ENCODE measurements at regions not wholly inside any gene's neighbourhood (a gene's known extent, or its start where the extent isn't known, plus 50 kb on each side); places are given as distances from the start of the nearest gene placed in this dataset.
"Not testable (repeated sequence)": the region's sequence is repeated elsewhere in the genome, so short reads cannot be mapped to it uniquely, and the experiment has no call there.

DNA sequence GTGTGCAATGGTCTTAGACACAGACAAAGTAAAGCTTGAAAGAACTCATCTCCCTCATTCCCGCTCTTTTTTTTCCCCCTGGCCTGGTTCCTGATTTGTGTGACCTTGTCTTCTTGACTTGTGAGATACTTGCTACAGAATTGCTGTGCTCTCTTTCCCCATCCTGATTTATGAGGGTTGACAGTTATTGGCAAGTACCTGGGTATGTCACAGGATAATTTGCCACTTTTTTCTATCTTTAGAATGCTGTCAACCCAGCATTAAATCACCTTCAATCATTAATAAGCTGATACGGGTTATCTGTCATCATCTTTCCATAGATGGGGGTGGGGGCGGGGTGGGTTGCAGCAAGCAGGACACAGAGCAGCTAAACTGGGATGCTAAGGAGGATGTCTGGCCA, 144.4 kb upstream of the PRICKLE1 start:
- DNase-seq = no peak

DNA sequence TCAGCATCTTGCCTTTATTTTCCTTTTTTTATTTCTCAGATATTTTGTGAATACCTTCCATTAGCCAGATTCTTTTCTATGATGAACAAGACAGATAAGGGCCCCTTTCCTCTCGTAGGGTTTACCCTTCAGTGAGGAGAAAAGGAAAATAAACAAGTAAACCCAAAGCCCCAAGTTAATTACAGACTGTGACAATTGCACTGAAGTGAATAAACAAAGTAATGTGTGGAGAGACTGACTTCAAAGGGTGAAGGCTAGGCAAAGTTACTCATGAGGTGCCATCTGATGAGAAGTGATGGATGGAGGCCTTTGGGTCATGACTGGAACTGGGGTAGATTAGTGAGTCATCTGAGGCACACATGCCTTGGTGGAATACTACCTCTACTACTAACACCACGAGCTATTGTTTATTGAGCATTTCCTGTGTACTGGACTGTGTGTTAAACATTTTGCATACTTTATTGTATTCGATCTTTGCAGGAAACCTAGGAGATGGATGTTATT, 143.4 kb upstream of the PRICKLE1 start:
- DNase-seq = no peak

DNA sequence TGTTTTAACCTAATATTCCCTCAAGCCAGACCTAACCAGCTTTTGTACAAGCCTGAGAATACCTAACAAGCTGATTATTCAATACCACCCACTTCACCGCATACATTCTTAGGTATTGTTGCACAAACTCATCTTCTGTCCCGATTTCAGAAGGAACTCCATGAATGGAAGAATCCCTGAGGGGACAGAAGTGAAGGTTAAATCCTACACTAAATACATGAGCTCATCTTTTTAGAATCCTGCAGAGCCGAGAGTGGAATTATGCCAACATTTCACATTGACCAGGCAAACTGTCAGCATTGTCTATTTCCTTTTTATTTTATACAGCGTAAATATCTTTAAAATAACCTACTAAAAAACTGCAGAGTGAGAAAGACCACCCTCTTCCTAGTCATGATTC, 140.7 kb upstream of the PRICKLE1 start:
- no peak for DNase-seq

DNA sequence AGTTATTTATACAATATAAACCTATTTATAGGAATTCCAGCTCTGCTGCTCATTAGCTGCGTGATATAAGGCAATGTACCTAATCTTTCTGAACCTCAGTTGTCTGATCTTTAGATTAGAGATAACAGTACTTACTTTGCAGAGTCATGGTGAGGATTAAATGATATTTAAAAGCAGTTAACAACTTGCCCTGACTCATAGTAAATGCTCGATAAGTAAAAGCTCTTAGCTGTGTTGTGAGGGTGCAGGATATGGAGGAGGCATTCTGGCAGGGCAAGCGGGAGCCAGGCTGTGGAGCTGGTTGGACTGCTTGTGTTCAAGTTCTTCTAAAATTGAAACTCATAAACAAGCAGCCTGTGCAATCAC, 140.0 kb upstream of the PRICKLE1 start:
- DNase-seq = no peak

DNA sequence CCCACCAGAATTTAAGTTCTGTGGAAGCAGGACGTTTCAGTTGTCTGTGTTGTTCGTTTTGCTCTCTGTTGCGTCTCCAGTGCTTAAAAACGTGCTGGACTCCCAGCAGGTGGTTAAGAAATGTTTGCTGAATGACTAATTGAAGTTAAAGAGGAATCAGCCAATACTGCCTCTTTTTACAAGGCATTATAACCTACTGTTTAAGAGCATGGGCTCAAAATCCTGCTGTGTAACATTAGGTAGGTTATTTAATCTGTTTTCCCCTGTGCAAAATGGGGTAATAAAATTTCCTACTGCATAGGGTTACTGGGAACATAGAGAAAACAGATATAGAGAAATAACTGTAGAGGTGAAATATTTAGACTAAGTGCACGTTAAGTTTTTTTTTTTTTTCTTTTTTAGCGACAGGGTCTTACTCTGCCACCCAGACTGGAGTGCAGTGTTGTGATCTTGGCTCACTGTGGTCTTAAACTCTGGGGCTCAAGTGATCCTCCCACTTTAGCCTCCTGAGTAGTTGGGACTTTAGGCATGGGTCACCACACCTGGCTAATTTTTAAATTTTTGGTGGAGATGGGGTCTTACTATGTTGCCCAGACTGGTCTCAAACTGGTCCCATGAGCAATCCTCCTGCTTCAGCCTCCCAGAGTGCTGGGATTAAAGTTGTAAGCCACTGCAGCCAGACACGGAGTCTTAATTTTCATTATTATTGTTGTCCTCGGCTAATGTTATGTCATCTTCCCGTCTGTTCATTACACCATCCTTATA, 139.4 kb upstream of the PRICKLE1 start:
- no peak for DNase-seq

DNA sequence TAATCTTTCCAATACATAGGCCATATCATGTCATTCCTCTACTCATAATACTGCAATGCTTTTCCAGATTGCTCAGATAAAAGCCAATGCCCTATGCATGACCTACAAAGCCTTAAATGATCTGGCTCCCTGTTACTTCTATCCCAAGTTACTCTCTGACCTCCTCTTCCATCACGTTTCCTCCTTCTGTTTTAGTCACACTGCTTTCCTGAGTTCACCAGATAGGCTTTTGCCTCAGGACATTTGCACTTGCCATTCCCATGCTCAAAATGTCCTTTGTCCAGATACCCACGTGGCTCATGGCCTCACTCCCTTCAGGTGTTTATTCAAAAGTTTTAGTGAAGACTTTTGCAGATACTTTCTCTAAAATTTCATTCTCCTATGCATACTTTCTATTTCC, 138.7 kb upstream of the PRICKLE1 start:
- DNase-seq = no peak

DNA sequence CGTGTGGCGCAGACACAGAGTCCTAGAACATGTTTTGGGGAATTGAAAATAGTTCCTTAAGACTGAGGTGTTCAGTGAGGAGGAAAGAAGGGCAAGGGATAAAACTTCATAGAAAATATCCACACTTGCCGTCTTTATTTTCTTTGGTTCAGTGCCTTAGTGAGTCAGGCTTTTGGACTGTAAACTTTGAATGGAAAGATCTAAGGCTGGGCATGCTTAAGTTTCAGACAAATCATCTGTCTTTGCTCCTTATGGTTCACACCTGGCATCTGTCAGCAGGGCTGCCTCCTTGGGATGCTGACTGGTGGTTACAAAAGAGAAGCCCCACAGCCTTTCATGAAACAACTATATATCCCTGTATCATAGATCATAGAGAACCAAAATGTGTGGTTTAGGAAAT, 136.3 kb upstream of the PRICKLE1 start:
- DNase-seq = no peak

DNA sequence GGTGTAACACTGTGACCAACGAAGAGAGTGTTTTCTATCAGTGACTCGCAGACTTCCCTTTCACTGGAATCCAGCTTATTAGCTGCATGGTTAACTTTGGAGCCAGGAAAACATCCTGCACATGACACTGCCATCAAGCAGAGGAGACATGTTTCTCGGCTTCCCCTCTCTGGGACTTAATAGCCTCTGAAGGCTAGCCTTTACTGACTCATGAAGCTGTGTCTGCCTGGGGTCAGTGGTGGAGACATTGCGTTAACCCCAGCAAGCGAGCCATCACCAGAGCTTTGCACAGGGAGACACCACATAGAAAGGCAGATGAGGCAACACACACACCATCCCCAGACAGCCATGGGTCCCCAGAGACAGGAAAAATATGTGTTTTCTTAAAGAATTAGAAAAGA, 126.9 kb upstream of the PRICKLE1 start:
- no peak for DNase-seq

DNA sequence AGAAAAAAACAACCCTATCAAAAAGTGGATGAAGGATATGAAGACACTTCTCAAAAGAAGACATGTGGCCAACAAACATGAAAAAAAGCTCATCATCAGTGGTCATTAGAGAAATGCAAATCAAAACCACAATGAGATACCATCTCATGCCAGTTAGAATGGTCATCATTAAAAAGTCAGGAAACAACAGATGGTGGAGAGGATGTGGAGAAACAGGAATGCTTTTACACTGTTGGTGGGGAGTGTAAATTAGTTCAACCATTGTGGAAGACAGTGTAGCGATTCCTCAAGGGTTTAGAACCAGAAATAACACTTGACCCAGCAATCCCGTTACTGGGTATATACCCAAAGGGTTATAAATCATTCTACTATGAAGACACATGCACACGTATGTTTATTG, 124.0 kb upstream of the PRICKLE1 start:
- not testable (repeated sequence) for DNase-seq

DNA sequence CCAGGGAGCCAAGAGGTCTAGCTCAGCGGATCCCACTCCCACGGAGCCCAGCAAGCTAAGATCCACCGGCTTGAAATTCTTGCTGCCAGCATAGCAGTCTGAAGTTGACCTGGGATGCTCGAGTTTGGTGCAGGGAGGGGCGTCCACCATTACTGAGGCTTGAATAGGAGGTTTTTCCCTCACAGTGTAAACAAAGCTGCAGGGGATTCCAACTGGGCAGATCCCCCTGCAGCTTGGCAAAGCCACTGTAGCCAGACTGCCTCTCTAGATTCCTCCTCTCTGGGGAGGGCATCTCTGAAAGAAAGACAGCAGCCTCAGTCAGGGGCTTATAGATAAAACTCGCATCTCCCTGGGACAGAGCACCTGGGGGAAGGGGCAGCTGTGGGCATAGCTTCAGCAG, 118.8 kb upstream of the PRICKLE1 start:
- not testable (repeated sequence) for DNase-seq

DNA sequence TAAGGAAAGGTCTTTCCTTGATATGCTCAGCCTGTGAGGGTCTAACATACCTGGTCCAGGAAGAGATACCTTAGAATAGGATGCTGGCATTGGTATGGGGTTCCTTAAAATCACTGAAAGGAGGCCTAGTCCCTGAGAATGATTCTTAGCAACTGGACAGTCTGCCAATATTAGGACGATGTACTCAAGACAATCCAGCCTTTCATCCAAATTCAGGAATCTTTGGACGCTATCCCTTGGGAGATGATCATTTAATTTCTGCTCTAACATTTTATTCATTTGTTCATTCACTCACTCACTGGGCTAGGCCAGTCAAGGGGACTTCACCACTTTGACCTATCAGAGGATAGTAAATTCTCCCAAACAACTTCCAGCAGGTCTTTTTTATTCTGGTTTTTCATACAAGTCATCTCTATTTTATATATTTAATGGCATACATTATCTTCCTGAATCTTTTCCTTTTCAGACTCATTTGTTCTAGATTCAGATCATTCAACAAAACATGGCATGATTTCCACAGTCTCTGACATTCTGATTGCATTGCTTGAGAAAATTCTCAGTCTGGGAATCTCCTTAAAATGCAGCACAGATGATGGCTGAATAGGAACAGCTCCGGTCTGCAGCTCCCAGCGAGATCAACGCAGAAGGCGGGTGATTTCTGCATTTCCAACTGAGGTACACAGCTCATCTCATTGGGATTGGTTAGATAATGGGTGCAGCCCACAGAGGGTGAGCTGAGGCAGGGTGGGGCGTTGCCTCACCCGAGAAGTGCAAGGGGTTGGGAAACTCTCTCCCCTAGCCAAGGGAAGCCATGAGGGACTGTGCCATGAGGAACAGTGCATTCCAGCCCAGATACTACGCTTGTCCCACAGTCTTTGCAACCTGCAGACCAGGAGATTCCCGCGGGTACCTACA, 118.0 kb upstream of the PRICKLE1 start:
- peak in 4 of 56 donors; percentile 2 to 13 (median 10) for DNase-seq

DNA sequence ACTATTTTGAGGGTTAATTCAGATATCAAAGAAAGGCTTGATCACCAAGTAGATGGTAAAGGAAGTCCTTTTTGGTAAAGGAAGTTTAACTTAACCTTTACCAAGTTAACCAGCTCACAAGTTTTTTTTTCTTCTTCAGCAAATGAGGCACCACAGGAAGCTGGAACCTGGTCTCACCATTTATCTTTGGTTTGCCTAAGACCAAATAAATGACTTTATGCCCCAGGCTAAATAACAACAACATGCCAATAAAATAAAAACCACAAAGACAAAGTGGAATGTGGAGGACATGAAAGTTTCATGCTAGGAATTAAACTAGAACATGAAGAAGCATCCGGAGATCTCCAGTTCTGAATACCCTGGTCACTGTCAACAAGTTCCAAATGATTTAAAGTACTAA, 116.8 kb upstream of the PRICKLE1 start:
- no peak for DNase-seq

DNA sequence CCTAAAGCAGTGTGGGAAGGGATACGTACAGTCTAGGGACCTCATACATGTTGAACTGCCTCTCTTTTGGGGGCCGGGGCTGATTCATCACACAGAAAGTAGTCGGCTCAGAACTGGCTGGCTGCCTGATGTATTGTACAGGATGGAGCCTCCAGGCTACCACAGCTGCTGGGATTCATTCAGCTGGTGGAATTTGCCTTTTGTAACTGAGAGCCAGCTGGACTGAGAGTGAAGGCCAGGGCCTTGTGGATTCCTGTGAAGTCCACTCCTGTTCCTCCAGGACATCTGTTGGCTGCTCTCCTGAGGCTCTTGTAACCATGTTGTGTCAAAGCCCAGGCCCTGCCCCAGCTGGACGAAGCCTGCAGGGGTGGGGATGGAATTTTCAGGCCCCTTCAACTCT, 116.3 kb upstream of the PRICKLE1 start:
- DNase-seq = peak in 9 of 56 donors; percentile 1 to 31 (median 5)

DNA sequence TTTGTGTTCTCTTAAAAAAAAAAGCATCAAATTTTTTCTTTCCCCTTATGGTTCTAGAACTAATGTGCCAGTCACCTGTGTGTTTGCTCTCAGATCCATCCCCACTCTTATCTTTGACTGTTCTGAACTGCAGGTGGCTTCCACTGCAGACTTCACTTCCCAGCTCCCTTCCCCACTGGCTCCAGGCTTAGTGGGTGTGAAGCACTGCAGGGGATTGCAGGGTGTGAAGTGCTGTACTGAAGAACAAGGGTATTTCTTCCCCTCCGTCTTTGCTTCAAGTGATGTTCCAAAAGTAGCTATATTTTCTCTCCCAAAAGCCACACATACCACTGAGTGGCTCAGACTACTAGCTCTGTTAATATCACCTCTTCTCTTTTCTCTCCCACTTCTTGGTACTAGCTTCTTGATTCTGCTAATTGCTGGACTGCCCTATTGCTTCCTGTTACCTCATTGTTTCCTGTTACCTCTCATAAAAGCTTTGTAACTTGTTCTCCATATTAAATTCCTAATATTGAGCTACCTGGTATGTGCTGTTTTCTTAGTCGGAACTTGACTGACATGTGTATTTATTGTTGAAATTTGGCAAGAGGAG, 115.4 kb upstream of the PRICKLE1 start:
- DNase-seq = no peak

DNA sequence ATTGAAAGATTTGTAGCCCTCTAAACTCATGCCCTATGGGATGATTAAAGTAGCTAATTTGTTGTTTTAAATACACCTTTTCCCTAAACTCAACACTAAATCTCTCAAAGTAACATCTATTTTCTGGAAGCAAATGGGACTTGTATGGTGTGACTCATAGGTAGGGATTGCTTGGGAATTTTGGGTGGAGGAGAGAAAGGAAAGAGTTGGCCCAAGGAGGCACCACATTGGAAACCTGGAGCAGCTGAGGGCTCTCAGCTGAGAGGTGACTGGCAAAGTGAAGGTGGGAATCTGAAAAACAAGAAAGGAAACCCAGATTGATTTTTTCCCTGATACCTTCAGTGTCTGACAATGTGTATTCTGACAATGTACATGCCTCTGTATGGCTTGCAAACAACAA, 114.8 kb upstream of the PRICKLE1 start:
- no peak for DNase-seq

DNA sequence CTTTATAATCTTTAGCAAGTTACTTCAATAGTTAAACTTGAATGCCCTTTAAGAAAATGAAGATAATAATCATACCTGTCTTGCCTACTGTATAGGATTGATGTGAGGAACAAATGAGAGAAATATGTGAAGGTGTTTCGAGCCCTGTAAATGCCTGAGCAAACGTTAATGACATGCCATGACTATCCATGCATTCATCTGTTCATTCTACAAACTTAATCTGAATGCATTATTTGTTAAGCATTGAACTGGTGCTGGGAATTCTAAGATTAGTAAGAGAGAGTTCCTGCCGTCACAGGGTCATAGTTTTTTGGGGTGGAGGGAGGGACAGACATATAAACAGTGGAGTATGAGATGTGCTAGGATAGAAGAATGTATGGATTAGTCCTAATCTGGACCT, 111.5 kb upstream of the PRICKLE1 start:
- DNase-seq = no peak

DNA sequence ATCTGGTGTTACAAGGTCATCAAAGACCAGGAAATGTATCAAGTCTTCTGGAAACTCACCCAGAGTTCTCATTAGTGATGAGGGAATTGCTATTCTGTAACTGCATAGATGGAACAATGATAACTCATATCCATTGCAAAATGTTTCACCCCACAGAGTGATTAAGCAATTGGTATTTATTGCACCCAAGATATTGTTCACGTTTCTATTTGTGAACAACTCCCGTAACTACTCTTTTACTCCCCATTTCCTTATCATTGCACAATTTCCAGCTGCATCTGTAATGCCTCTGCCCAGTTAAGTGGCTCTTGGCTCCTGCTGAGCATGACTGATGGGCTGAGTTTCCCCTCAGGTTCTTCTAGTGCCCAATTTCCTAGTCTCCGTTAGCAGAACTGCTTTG, 108.7 kb upstream of the PRICKLE1 start:
- DNase-seq = no peak

DNA sequence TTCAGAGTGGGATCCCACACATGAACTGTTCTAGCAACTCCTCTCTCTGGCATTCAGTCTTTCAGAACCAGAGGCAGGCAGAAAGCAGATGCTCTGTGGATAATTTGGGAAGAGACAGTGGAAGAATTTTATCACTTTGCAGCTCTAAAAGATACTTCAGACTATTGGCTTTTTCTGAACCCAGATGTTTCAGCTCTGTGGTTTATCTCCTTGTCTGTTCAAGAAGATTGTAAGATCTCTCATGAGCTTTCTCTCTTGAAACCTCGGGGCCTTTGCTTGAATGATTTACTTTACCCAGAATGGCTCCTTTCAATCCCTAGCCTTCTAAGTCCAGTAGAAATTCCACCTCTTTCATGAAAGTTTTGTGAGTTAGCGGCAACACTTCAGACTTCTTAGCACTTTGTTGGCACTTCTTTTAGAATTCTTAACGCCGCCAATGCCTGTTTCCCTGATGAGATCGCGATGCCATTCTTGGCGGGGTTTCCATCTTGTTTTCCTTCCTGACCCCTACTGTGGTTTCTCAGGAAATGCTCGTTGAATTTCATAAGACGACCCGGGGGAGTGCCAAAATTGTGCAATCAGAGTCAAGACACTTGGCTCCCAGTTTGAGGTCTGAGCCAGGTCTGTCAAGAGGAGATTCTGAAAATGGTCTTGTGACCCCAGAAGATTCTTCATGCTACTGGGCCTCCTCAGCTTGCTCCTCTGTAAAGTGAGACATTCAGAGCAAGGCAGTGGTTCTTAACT, 107.0 kb upstream of the PRICKLE1 start:
- no peak for DNase-seq

DNA sequence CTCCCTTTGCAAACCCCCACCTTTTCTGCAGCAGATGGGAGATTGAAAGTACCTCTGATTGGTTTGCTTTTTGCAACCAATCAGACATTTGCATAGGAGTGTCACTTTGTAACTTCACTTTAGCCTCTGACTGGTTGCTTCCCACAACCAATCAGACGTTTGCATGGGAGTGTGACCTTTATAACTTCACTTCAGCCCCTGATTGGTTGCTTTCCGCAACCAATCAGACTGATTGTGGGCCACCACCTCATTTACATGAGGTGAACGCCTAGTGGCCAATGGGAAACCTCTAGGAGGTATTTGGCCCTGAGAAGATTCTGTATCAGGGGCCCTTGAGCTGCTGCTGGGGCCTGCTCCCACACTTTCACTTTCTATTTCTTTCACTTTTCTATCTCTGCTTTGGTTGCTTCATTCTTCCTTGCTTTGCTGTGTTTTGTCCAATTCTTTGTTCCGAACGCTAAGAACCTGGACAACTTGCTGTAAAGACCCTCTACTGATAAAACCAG, 106.0 kb upstream of the PRICKLE1 start:
- no peak for DNase-seq

DNA sequence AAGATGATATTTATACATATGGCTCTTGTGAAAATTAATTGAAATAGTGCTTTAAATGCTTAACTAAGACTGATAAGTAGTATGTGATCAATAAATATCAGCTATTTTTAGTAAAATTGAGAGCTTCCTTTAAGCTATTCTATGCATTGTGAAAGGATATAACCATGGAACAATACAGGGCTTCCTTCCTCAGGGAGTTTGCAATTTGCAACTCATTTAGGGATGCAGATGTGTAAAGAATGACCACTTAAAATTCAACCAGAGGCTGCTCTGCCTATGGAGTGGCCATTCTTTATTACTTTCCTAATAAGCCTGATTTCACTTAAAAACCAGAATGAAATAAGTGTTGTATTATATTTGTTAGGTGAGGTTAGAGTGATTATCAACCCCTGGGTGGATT, 103.2 kb upstream of the PRICKLE1 start:
- no peak for DNase-seq

DNA sequence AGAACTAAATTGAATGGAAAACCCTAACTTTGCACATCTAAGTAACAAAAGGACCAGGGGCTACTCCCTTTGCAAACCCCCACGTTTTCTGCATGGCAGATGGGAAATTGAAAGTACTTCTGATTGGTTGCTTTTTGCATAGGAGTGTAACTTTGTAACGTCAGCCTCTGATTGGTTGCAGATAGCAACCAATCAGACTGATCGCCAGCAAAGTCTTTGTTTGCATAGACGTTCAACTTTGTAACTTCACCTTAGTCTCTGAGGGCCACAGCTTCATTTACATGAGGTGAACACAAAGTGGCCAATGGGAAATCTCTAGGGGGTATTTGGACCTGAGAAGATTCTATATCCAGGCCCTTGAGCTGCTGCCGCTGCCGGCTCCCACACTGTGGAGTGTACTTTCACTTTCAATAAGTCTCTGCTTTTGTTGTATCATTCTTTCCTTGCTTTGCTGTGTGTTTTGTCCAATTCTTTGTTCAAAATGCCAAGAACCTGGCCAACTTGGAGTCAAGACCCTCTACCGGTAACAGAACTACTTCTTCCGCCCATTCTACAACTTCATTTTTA, 102.5 kb upstream of the PRICKLE1 start:
- DNase-seq = no peak

Data from nucleus accumbens (tissue), 56 donors.